ENCODE measurements at regions not wholly inside any gene's neighbourhood (a gene's known extent, or its start where the extent isn't known, plus 50 kb on each side); places are given as distances from the start of the nearest gene placed in this dataset.
A peak's percentile ranks its signal among the peaks of the same experiment; 100 is the strongest.

GRCh38 chr2:234839285-234839684 is 112.5 kb upstream of the SH3BP4 start:
- H3K4me3 ChIP-seq (ENCODE audit: low read depth, poor library complexity, severe bottlenecking): no peak overlapping the region
- WGBS, 2 donors: 50 to 59% methylated on average over 4 of the region's 4 CpGs
- DNase-seq (ENCODE audit: low spot score in 2 of 2): peak in 1 of 2 donors; percentile 26
- no peak for TF ChIP-seq CTCF (IDR thresholded peaks at IDR 0.05)
- TF ChIP-seq POLR2A (IDR thresholded peaks at IDR 0.05): no peak
- intact Hi-C loops (cut with DNase I; ENCODE audit: low total_unique reads): loop anchor here (5.0 kb wide), 1 partner anchor 1688 kb away; no protein-coding TSS in a partner anchor

GRCh38 chr2:234836271-234836670 is 115.5 kb upstream of the SH3BP4 start:
- no peak for DNase-seq (ENCODE audit: low spot score in 2 of 2)
- intact Hi-C loops (cut with DNase I; ENCODE audit: low total_unique reads): loop anchor here (5.0 kb wide), 1 partner anchor 1691 kb away; no protein-coding TSS in a partner anchor
- H3K4me3 ChIP-seq (ENCODE audit: low read depth, poor library complexity, severe bottlenecking): no peak overlapping the region
- WGBS, 2 donors: 74 to 81% methylated on average over 5 of the region's 5 CpGs
- TF ChIP-seq POLR2A (IDR thresholded peaks at IDR 0.05) (no peak), CTCF (IDR thresholded peaks at IDR 0.05) (no peak)

- TF ChIP-seq CTCF (IDR thresholded peaks at IDR 0.05): no peak
- no peak for TF ChIP-seq POLR2A (IDR thresholded peaks at IDR 0.05)
- 74 to 86% methylated on average over 4 of the region's 4 CpGs for WGBS, 2 donors
- intact Hi-C loops (cut with DNase I; ENCODE audit: low total_unique reads): loop anchor here (5.0 kb wide), 1 partner anchor 1692 kb away; no protein-coding TSS in a partner anchor
- H3K4me3 ChIP-seq (ENCODE audit: low read depth, poor library complexity, severe bottlenecking): no peak overlapping the region
- DNase-seq (ENCODE audit: low spot score in 2 of 2): no peak
Measured at GRCh38 chr2:234835738-234836137, 116.1 kb upstream of the SH3BP4 start.

- intact Hi-C loops (cut with DNase I; ENCODE audit: low total_unique reads): no loop called here
- TF ChIP-seq POLR2A (IDR thresholded peaks at IDR 0.05): no peak
- no peak for TF ChIP-seq CTCF (IDR thresholded peaks at IDR 0.05)
- 86 to 89% methylated on average over 7 of the region's 7 CpGs for WGBS, 2 donors
- no peak for DNase-seq (ENCODE audit: low spot score in 2 of 2)
- no peak overlapping the region for H3K4me3 ChIP-seq (ENCODE audit: low read depth, poor library complexity, severe bottlenecking)
Measured at GRCh38 chr2:234834228-234834923, 117.4 kb upstream of the SH3BP4 start.

GRCh38 chr2:234830853-234831252 is 121.0 kb upstream of the SH3BP4 start:
- no peak overlapping the region for H3K4me3 ChIP-seq (ENCODE audit: low read depth, poor library complexity, severe bottlenecking)
- WGBS, 2 donors: 87 to 91% methylated on average over 2 of the region's 2 CpGs
- TF ChIP-seq CTCF (IDR thresholded peaks at IDR 0.05): no peak
- no peak for TF ChIP-seq POLR2A (IDR thresholded peaks at IDR 0.05)
- intact Hi-C loops (cut with DNase I; ENCODE audit: low total_unique reads): no loop called here
- DNase-seq (ENCODE audit: low spot score in 2 of 2): no peak

GRCh38 chr2:234829074-234829455 is 122.8 kb upstream of the SH3BP4 start:
- WGBS, 2 donors: 62 to 83% methylated on average over 4 of the region's 4 CpGs
- intact Hi-C loops (cut with DNase I; ENCODE audit: low total_unique reads): no loop called here
- no peak for DNase-seq (ENCODE audit: low spot score in 2 of 2)
- no peak overlapping the region for H3K4me3 ChIP-seq (ENCODE audit: low read depth, poor library complexity, severe bottlenecking)
- no peak for TF ChIP-seq CTCF (IDR thresholded peaks at IDR 0.05)
- TF ChIP-seq POLR2A (IDR thresholded peaks at IDR 0.05): no peak

Measured in lower leg skin (tissue), 4 donors.